DND-41 (cell line): ENCODE measurements at regions not wholly inside any gene's neighbourhood (a gene's known extent, or its start where the extent isn't known, plus 50 kb on each side); places are given as distances from the start of the nearest gene placed in this dataset.

Experiments
- EZH2 ChIP-seq: IDR thresholded peaks from 3 replicates; pipeline ENCODE4 v1.6.1; 2012; ENCODE audit warnings: borderline replicate concordance, low read depth, mild to moderate bottlenecking, moderate library complexity, low read length, inconsistent platforms; ENCODE audit not compliant: severe bottlenecking
- TF ChIP-seq, protein P1 (sequence below): IDR thresholded peaks from 2 replicates; pipeline ENCODE4 v1.5.1; 2012; ENCODE audit warnings: borderline replicate concordance, low read length, moderate library complexity, mild to moderate bottlenecking; ENCODE audit not compliant: poor library complexity, severe bottlenecking; ENCODE audit errors: extremely low read depth

DNA sequence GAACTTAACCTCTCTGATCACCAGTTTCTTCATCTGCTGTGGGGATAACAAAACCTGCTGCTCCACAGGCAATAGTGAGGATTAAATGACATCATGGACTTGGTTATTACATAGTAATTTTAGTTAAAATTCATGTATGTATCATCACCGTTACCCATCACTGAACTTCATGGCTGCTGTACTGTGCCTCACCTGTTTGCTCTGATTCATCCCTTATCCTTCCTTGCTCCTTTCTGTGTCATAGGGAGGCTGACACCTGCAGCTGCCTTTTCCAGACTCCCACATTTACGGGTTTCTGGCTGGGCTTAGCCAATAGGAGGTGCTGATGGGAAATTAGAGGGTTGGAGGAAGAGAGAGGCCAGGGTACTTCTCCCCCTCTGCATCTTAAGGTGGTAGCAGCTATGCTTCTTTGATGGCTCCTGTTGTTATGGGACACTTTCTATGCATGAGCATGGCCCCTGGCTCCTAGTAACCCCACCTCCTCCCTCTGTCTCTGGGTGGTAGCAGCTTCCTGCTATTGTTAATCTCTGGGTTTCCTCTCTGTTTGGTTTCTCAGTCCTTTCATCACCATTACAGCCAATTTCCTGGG lies 332.1 kb downstream of the DHX35 start:
- TF ChIP-seq, protein P1, sequence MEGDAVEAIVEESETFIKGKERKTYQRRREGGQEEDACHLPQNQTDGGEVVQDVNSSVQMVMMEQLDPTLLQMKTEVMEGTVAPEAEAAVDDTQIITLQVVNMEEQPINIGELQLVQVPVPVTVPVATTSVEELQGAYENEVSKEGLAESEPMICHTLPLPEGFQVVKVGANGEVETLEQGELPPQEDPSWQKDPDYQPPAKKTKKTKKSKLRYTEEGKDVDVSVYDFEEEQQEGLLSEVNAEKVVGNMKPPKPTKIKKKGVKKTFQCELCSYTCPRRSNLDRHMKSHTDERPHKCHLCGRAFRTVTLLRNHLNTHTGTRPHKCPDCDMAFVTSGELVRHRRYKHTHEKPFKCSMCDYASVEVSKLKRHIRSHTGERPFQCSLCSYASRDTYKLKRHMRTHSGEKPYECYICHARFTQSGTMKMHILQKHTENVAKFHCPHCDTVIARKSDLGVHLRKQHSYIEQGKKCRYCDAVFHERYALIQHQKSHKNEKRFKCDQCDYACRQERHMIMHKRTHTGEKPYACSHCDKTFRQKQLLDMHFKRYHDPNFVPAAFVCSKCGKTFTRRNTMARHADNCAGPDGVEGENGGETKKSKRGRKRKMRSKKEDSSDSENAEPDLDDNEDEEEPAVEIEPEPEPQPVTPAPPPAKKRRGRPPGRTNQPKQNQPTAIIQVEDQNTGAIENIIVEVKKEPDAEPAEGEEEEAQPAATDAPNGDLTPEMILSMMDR, result peak; percentile 34
- no peak for TF ChIP-seq EZH2
